Activated B cell treated with CpG ODN at 0.5 μM for 24 hours (primary cell): ENCODE measurements at regions not wholly inside any gene's neighbourhood (a gene's known extent, or its start where the extent isn't known, plus 50 kb on each side); places are given as distances from the start of the nearest gene placed in this dataset.

ENCODE experiments used
- ATAC-seq: fragments of 200-7000 bp; cut with Tn5 transposase; one replicate; pipeline ENCODE4 v1.10.0; 2021; ENCODE audit warnings: low read depth, mild to moderate bottlenecking, moderate library complexity
- CTCF ChIA-PET: fragments of 350-600 bp; sonication (Branson Sonifier 250); formaldehyde crosslinking; loops from one replicate; lab custom pipeline; 2021; ENCODE audit warnings: antibody characterized with exemption; lab: Charles Lee
- POLR2A ChIA-PET: fragments of 350-600 bp; sonication (Branson Sonifier 250); formaldehyde crosslinking; loops from one replicate; lab custom pipeline; 2021; ENCODE audit warnings: antibody characterized with exemption; lab: Charles Lee
- DNase-seq: peaks from one replicate; pipeline ENCODE4 v3.0.0; 2022
- H3K27ac Mint-ChIP-seq: one replicate; pipeline ENCODE4 v1.8.0; 2020; ENCODE audit warnings: mixed read lengths
- H3K27me3 Mint-ChIP-seq: one replicate; pipeline ENCODE4 v1.8.0; 2021; ENCODE audit warnings: mixed read lengths
- H3K36me3 Mint-ChIP-seq: one replicate; pipeline ENCODE4 v1.8.0; 2021; ENCODE audit warnings: low read depth, mixed read lengths
- H3K4me1 Mint-ChIP-seq: one replicate; pipeline ENCODE4 v1.8.0; 2021; ENCODE audit warnings: mixed read lengths
- H3K4me3 Mint-ChIP-seq: one replicate; pipeline ENCODE4 v1.8.0; 2020; ENCODE audit warnings: mild to moderate bottlenecking, mixed read lengths
- H3K9me3 Mint-ChIP-seq: one replicate; pipeline ENCODE4 v1.8.0; 2020; ENCODE audit warnings: mixed read lengths
- CTCF ChIP-seq: fragments of 200-600 bp; IDR thresholded peaks from one replicate; pipeline ENCODE4 v1.8.0; 2022; ENCODE audit warnings: antibody characterized with exemption, mild to moderate bottlenecking
- intact Hi-C: fragments of 100-400 bp; cut with micrococcal nuclease; formaldehyde crosslinking; loops from one replicate; pipeline ENCODE4 v1.15.1; 2024

GRCh38 chr12:28698553-28698952 is 450.5 kb upstream of the FAR2 start:
- H3K36me3 Mint-ChIP-seq, result no peaks in the 10 kb centered on the region
- ATAC-seq (no peak), DNase-seq (no peak)
- ChIA-PET POLR2A (no interaction called here), CTCF (no interaction called here)
- H3K4me1 Mint-ChIP-seq, result no peaks in the 10 kb centered on the region
- no peak overlapping the region for H3K27ac Mint-ChIP-seq
- H3K9me3 Mint-ChIP-seq, result peaks cover 4% of the 10 kb centered on the region
- no peaks in the 10 kb centered on the region for H3K27me3 Mint-ChIP-seq
- TF ChIP-seq CTCF, result no peak
- intact Hi-C loops, result no loop called here
- H3K4me3 Mint-ChIP-seq, result no peak overlapping the region

GRCh38 chr12:28699029-28699428 is 450.0 kb upstream of the FAR2 start:
- H3K27ac Mint-ChIP-seq, result no peak overlapping the region
- CTCF ChIA-PET, result no interaction called here

GRCh38 chr12:28700161-28700560 is 448.9 kb upstream of the FAR2 start:
- no peak for DNase-seq
- H3K4me3 Mint-ChIP-seq, result no peak overlapping the region
- peaks cover 6% of the 10 kb centered on the region for H3K9me3 Mint-ChIP-seq
- no peaks in the 10 kb centered on the region for H3K36me3 Mint-ChIP-seq
- no peaks in the 10 kb centered on the region for H3K27me3 Mint-ChIP-seq
- ATAC-seq, result no peak
- CTCF ChIA-PET, result no interaction called here
- no peak overlapping the region for H3K27ac Mint-ChIP-seq
- intact Hi-C loops, result no loop called here
- H3K4me1 Mint-ChIP-seq, result no peaks in the 10 kb centered on the region
- POLR2A ChIA-PET, result no interaction called here
- TF ChIP-seq CTCF, result no peak

More at GRCh38 chr12:28699029-28699428, 450.0 kb upstream of the FAR2 start:
- no peak overlapping the region for H3K4me3 Mint-ChIP-seq
- no peak for DNase-seq
- no peaks in the 10 kb centered on the region for H3K27me3 Mint-ChIP-seq
- no peaks in the 10 kb centered on the region for H3K4me1 Mint-ChIP-seq
- no peak for ATAC-seq
- H3K36me3 Mint-ChIP-seq, result no peaks in the 10 kb centered on the region
- intact Hi-C loops, result no loop called here
- POLR2A ChIA-PET, result no interaction called here
- peaks cover 6% of the 10 kb centered on the region for H3K9me3 Mint-ChIP-seq
- TF ChIP-seq CTCF, result no peak

GRCh38 chr12:28704477-28705169 is 444.5 kb upstream of the FAR2 start:
- Mint-ChIP-seq H3K36me3 (no peaks in the 10 kb centered on the region), H3K4me1 (no peaks in the 10 kb centered on the region), H3K27ac (no peak overlapping the region), H3K4me3 (no peak overlapping the region), H3K27me3 (no peaks in the 10 kb centered on the region), H3K9me3 (peaks cover 6% of the 10 kb centered on the region)
- no peak for DNase-seq
- ChIA-PET CTCF (no interaction called here), POLR2A (no interaction called here)
- intact Hi-C loops, result no loop called here
- ATAC-seq, result no peak
- TF ChIP-seq CTCF, result no peak

GRCh38 chr12:28708918-28709371 is 440.1 kb upstream of the FAR2 start:
- Mint-ChIP-seq H3K4me3 (no peak overlapping the region), H3K27me3 (no peaks in the 10 kb centered on the region), H3K27ac (no peak overlapping the region), H3K9me3 (no peaks in the 10 kb centered on the region), H3K4me1 (no peaks in the 10 kb centered on the region), H3K36me3 (no peaks in the 10 kb centered on the region)
- POLR2A ChIA-PET, result no interaction called here
- CTCF ChIA-PET, result no interaction called here
- intact Hi-C loops, result no loop called here
- no peak for DNase-seq
- no peak for TF ChIP-seq CTCF
- no peak for ATAC-seq
